IMR-90 (cell line): ENCODE measurements at regions not wholly inside any gene's neighbourhood (a gene's known extent, or its start where the extent isn't known, plus 50 kb on each side); places are given as distances from the start of the nearest gene placed in this dataset.

Source experiments
- ATAC-seq: fragments of 200-7000 bp; cut with Tn5 transposase; 2 replicates; pipeline ENCODE4 v1.9.1; 2020; ENCODE audit warnings: low read depth, mild to moderate bottlenecking, moderate library complexity
- BruUV-seq: library from RNA; stranded (reverse); fragments of 400-500 nt; replicated peaks from 2 replicates; lab custom pipeline; 2021; lab: Mats Ljungman, UMichigan
- CTCF ChIA-PET: fragments of 300-600 bp; formaldehyde crosslinking; extraction: SDS; loops from one replicate; lab custom pipeline; 2021; ENCODE audit warnings: antibody characterized with exemption; lab: Yijun Ruan, JAX
- POLR2A ChIA-PET: fragments of 300-600 bp; sonication (Branson Sonifier 250); formaldehyde crosslinking; loops from one replicate; lab custom pipeline; 2022; ENCODE audit warnings: antibody characterized with exemption; ENCODE audit not compliant: unreplicated experiment; lab: Charles Lee
- DNase-seq: peaks from one replicate; pipeline ENCODE4 v3.0.0; 2013
- H2AFZ ChIP-seq: replicated peaks from 2 replicates; pipeline ENCODE3; 2013; ENCODE audit warnings: low read length, mild to moderate bottlenecking; ENCODE audit not compliant: poor library complexity
- H2AK5ac ChIP-seq: 2 replicates; pipeline ENCODE4 v1.6.1; 2013; ENCODE audit warnings: low read depth, low read length, inconsistent platforms
- H2AK9ac ChIP-seq: replicated peaks from 2 replicates; pipeline ENCODE3; 2013; ENCODE audit warnings: mild to moderate bottlenecking, low read depth, low read length, moderate library complexity; ENCODE audit not compliant: poor library complexity
- H2BK120ac ChIP-seq: 2 replicates; pipeline ENCODE4 v1.6.1; 2013; ENCODE audit warnings: low read depth, low read length, inconsistent platforms
- H2BK15ac ChIP-seq: 3 replicates; pipeline ENCODE4 v1.6.1; 2013; ENCODE audit warnings: low read depth, low read length, inconsistent platforms
- H2BK20ac ChIP-seq: 2 replicates; pipeline ENCODE4 v1.6.1; 2013; ENCODE audit warnings: low read depth, mild to moderate bottlenecking, inconsistent platforms, low read length, moderate library complexity
- H2BK5ac ChIP-seq: 2 replicates; pipeline ENCODE4 v1.6.1; 2013; ENCODE audit warnings: mild to moderate bottlenecking, low read depth, low read length, inconsistent platforms; ENCODE audit not compliant: poor library complexity, severe bottlenecking
- H3K14ac ChIP-seq: replicated peaks from 2 replicates; pipeline ENCODE4 v1.6.1; 2013; ENCODE audit warnings: low read depth, low read length, inconsistent platforms
- H3K18ac ChIP-seq: 2 replicates; pipeline ENCODE4 v1.6.1; 2013; ENCODE audit warnings: low read depth, low read length, control low read depth
- H3K23ac ChIP-seq: 2 replicates; pipeline ENCODE4 v1.6.1; 2013; ENCODE audit warnings: low read depth, low read length, inconsistent platforms
- H3K27ac ChIP-seq: 2 replicates; pipeline ENCODE4 v1.5.1; 2013; ENCODE audit warnings: mild to moderate bottlenecking, control low read depth, low read length; ENCODE audit not compliant: insufficient read depth
- H3K27me3 ChIP-seq: 2 replicates; pipeline ENCODE4 v1.6.1; 2013; ENCODE audit warnings: low read length; ENCODE audit not compliant: control insufficient read depth, insufficient read depth
- H3K36me3 ChIP-seq: 2 replicates; pipeline ENCODE4 v1.6.1; 2013; ENCODE audit warnings: low read length, mixed read lengths; ENCODE audit not compliant: control insufficient read depth, insufficient read depth
- H3K4ac ChIP-seq: 2 replicates; pipeline ENCODE4 v1.6.1; 2013; ENCODE audit warnings: low read depth, low read length, inconsistent platforms
- H3K4me1 ChIP-seq: 2 replicates; pipeline ENCODE4 v1.6.1; 2013; ENCODE audit warnings: low read length, mixed read lengths; ENCODE audit not compliant: control insufficient read depth, insufficient read depth
- H3K4me2 ChIP-seq: 2 replicates; pipeline ENCODE4 v1.6.1; 2013; ENCODE audit warnings: low read depth, mild to moderate bottlenecking, control low read depth, low read length, moderate library complexity
- H3K4me3 ChIP-seq: 2 replicates; pipeline ENCODE4 v1.5.1; 2013; ENCODE audit warnings: low read depth, mild to moderate bottlenecking, control low read depth, low read length, moderate library complexity; ENCODE audit not compliant: insufficient read depth
- H3K56ac ChIP-seq: 2 replicates; pipeline ENCODE4 v1.6.1; 2013; ENCODE audit warnings: low read length, inconsistent platforms; ENCODE audit not compliant: insufficient read depth; ENCODE audit errors: extremely low read depth
- H3K79me1 ChIP-seq, 2 experiments: 2 replicates each; pipeline ENCODE4 v1.6.1; 2013; ENCODE audit warnings: low read length in 2 of 2, inconsistent platforms in 1 of 2, low read depth in 1 of 2
- H3K9ac ChIP-seq: 2 replicates; pipeline ENCODE4 v1.6.1; 2013; ENCODE audit warnings: low read depth, low read length, control low read depth
- H3K9me1 ChIP-seq: 2 replicates; pipeline ENCODE4 v1.6.1; 2013; ENCODE audit warnings: low read length, inconsistent platforms; ENCODE audit not compliant: insufficient read depth
- H3K9me3 ChIP-seq: 2 replicates; pipeline ENCODE4 v1.6.1; 2013; ENCODE audit warnings: low read length; ENCODE audit not compliant: control insufficient read depth, insufficient read depth
- H4K20me1 ChIP-seq: 2 replicates; pipeline ENCODE4 v1.6.1; 2013; ENCODE audit warnings: low read length, inconsistent platforms; ENCODE audit not compliant: insufficient read depth
- H4K5ac ChIP-seq: 2 replicates; pipeline ENCODE4 v1.6.1; 2013; ENCODE audit warnings: mild to moderate bottlenecking, low read depth, low read length, control low read depth
- H4K8ac ChIP-seq, 2 experiments: 2 replicates each; pipeline ENCODE4 v1.6.1; 2013; ENCODE audit warnings: low read depth in 2 of 2, low read length in 2 of 2, control low read depth in 1 of 2, inconsistent platforms in 1 of 2
- H4K91ac ChIP-seq: 2 replicates; pipeline ENCODE4 v1.6.1; 2013; ENCODE audit warnings: low read depth, low read length, inconsistent platforms; ENCODE audit not compliant: insufficient read depth
- BHLHE40 ChIP-seq: fragments of 150-350 bp; IDR thresholded peaks from 2 replicates; pipeline ENCODE4 v1.6.1; 2016; ENCODE audit warnings: mild to moderate bottlenecking, low read depth, low read length
- CEBPB ChIP-seq: IDR thresholded peaks from 2 replicates; pipeline ENCODE4 v1.6.1; 2012; ENCODE audit warnings: low read depth, low read length, improper control_type of control experiment
- CHD1 ChIP-seq: IDR thresholded peaks from 2 replicates; pipeline ENCODE4 v1.6.1; 2012; ENCODE audit warnings: low read depth, low read length, improper control_type of control experiment
- ELK1 ChIP-seq: fragments of 150-350 bp; IDR thresholded peaks from 2 replicates; pipeline ENCODE4 v1.6.1; 2016; ENCODE audit warnings: low read depth, mild to moderate bottlenecking, low read length, moderate library complexity, borderline replicate concordance
- FOS ChIP-seq: fragments of 150-350 bp; IDR thresholded peaks from 2 replicates; pipeline ENCODE4 v1.6.1; 2016; ENCODE audit warnings: low read depth, low read length
- MAFK ChIP-seq: IDR thresholded peaks from 2 replicates; pipeline ENCODE4 v1.6.1; 2012; ENCODE audit warnings: low read depth, low read length, improper control_type of control experiment
- MAZ ChIP-seq: IDR thresholded peaks from 2 replicates; pipeline ENCODE4 v1.6.1; 2012; ENCODE audit warnings: low read depth, mild to moderate bottlenecking, low read length, improper control_type of control experiment, moderate library complexity, borderline replicate concordance
- POLR2A ChIP-seq: IDR thresholded peaks from 2 replicates; pipeline ENCODE4 v1.6.1; 2012; ENCODE audit warnings: mild to moderate bottlenecking, low read depth, low read length
- RAD21 ChIP-seq: IDR thresholded peaks from 2 replicates; pipeline ENCODE4 v1.6.1; 2012; ENCODE audit warnings: low read length, improper control_type of control experiment
- RFX5 ChIP-seq: IDR thresholded peaks from 2 replicates; pipeline ENCODE4 v1.8.0; 2012; ENCODE audit warnings: low read depth, mild to moderate bottlenecking, low read length, moderate library complexity
- SMC3 ChIP-seq: fragments of 150-350 bp; IDR thresholded peaks from 2 replicates; pipeline ENCODE4 v1.6.1; 2016; ENCODE audit warnings: low read depth, mild to moderate bottlenecking, antibody characterized with exemption, low read length, moderate library complexity
- USF2 ChIP-seq: fragments of 150-350 bp; IDR thresholded peaks from 2 replicates; pipeline ENCODE4 v1.6.1; 2017; ENCODE audit warnings: mild to moderate bottlenecking, antibody characterized with exemption, low read length, low read depth
- WGBS, 2 experiments: methylation state at CpG; one replicate each; pipeline versions ENCODE4 v1.1.5 to v1.1.7; 2013; ENCODE audit warnings: missing lambda C conversion rate in 2 of 2; ENCODE audit not compliant: insufficient read length in 1 of 2; ENCODE audit errors: extremely low coverage in 2 of 2; 5-methylcytosine and 5-hydroxymethylcytosine counted together
- dilution Hi-C: fragments of 300-500 bp; cut with HindIII; formaldehyde crosslinking; loops from one replicate; pipeline ENCODE4 v1.14.3; 2018; ENCODE audit warnings: low sequenced_read_pairs; ENCODE audit not compliant: unreplicated experiment
- in situ Hi-C: fragments of 300-500 bp; cut with MboI; formaldehyde crosslinking; loops from 3 replicates; pipeline ENCODE4 v1.14.3; 2019; ENCODE audit warnings: low sequenced_read_pairs, inconsistent platforms, mixed read lengths
- intact Hi-C: fragments of 100-400 bp; cut with micrococcal nuclease; formaldehyde crosslinking; loops from 2 replicates; pipeline ENCODE4 v1.10.0; 2022
- TF ChIP-seq, protein P1 (sequence below): conservative IDR thresholded peaks from 2 replicates; pipeline ENCODE4 v1.5.1; 2012; ENCODE audit warnings: mild to moderate bottlenecking, low read depth, low read length, improper control_type of control experiment

GRCh38 chr10:78413076-78414055 lies 379.7 kb downstream of the RPS24 start (continued):
- TF ChIP-seq RFX5 (no peak), FOS (no peak)

DNA sequence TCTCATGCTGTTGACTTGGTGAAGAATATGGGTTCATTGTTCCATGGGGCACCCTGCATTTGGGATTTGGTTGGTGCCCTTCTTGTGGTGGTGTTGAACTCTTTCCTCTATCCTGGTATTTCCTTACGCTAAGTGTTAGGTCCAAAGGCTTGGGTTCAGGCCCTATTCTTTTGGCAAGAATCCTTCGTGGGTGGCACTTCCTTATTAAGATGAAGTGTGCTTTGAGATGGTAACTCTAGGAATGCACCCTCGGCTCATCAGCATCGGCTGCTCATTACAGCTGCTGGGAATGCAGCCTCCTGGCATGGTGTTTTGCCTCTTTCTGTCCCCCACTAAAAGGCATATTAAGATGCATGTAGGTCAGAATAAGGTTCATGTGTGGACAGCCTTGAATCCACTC lies 380.7 kb downstream of the RPS24 start:
- Histone ChIP-seq H3K27me3 (peaks cover 2% of the 10 kb centered on the region; the same call in 1 of the 2 replicates), H2AK5ac (no peak overlapping the region), H3K9me1 (peaks cover 13% of the 10 kb centered on the region), H2BK15ac (no peak overlapping the region), H2BK5ac (no peak overlapping the region), H4K8ac (no peak overlapping the region), H3K14ac (no peak overlapping the region), H3K18ac (no peak overlapping the region), H3K56ac (no peak overlapping the region), H2AFZ (no peak overlapping the region), H4K20me1 (no peaks in the 10 kb centered on the region), H3K4me1 (peaks cover 3% of the 10 kb centered on the region; the same call in 1 of the 2 replicates), H3K27ac (no peak overlapping the region), H3K9ac (no peak overlapping the region), H4K91ac (no peak overlapping the region), H3K4me2 (no peak overlapping the region), H2BK20ac (no peak overlapping the region), H3K4ac (no peak overlapping the region), H2AK9ac (no peak overlapping the region), H3K9me3 (no peaks in the 10 kb centered on the region), H3K4me3 (no peak overlapping the region), H4K5ac (no peak overlapping the region), H3K36me3 (no peaks in the 10 kb centered on the region), H3K23ac (no peak overlapping the region), H3K79me1 (no peaks in the 10 kb centered on the region), H2BK120ac (no peak overlapping the region)
- ChIA-PET POLR2A (no interaction called here), CTCF (no interaction called here)
- in situ Hi-C loops = no loop called here
- no CpG with 5 or more reads among the region's 4 CpGs for WGBS, 2 experiments
- BruUV-seq = no TSS peak
- ATAC-seq (no peak), DNase-seq (no peak)
- intact Hi-C loops = no loop called here
- dilution Hi-C loops = no loop called here
- TF ChIP-seq SMC3 = no peak
- TF ChIP-seq POLR2A = no peak
- no peak for TF ChIP-seq RAD21
- no peak for TF ChIP-seq RFX5
- TF ChIP-seq FOS = no peak
- TF ChIP-seq CHD1 = no peak
- no peak for TF ChIP-seq BHLHE40
- TF ChIP-seq ELK1 = no peak
- TF ChIP-seq, protein P1, sequence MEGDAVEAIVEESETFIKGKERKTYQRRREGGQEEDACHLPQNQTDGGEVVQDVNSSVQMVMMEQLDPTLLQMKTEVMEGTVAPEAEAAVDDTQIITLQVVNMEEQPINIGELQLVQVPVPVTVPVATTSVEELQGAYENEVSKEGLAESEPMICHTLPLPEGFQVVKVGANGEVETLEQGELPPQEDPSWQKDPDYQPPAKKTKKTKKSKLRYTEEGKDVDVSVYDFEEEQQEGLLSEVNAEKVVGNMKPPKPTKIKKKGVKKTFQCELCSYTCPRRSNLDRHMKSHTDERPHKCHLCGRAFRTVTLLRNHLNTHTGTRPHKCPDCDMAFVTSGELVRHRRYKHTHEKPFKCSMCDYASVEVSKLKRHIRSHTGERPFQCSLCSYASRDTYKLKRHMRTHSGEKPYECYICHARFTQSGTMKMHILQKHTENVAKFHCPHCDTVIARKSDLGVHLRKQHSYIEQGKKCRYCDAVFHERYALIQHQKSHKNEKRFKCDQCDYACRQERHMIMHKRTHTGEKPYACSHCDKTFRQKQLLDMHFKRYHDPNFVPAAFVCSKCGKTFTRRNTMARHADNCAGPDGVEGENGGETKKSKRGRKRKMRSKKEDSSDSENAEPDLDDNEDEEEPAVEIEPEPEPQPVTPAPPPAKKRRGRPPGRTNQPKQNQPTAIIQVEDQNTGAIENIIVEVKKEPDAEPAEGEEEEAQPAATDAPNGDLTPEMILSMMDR = no peak
- no peak for TF ChIP-seq CEBPB
- no peak for TF ChIP-seq MAZ
- no peak for TF ChIP-seq USF2
- no peak for TF ChIP-seq MAFK
